ENCODE measurements at regions not wholly inside any gene's neighbourhood (a gene's known extent, or its start where the extent isn't known, plus 50 kb on each side); places are given as distances from the start of the nearest gene placed in this dataset.

DNA sequence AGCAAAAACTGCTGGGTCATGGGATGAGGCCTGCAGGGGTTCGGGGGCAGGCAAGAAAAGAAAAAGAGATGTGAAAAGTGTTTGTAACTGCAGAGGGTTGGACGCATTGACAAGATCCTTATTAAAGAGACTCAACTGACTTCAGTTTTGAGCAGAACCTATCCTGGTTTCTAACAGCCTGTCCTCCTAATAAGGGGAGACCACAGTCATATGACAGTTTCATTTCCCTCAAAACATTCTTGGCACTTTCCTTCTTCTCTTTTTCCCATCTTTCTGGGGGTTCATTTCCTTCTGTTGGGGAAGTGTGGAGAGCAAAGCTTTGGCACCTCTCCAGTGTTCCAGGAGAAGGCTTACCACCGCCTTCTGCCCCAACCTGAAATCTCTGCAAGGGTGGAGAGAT is 118.5 kb downstream of the MAF start:
- TF ChIP-seq, protein P1, sequence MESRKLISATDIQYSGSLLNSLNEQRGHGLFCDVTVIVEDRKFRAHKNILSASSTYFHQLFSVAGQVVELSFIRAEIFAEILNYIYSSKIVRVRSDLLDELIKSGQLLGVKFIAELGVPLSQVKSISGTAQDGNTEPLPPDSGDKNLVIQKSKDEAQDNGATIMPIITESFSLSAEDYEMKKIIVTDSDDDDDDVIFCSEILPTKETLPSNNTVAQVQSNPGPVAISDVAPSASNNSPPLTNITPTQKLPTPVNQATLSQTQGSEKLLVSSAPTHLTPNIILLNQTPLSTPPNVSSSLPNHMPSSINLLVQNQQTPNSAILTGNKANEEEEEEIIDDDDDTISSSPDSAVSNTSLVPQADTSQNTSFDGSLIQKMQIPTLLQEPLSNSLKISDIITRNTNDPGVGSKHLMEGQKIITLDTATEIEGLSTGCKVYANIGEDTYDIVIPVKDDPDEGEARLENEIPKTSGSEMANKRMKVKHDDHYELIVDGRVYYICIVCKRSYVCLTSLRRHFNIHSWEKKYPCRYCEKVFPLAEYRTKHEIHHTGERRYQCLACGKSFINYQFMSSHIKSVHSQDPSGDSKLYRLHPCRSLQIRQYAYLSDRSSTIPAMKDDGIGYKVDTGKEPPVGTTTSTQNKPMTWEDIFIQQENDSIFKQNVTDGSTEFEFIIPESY (IDR thresholded peaks at IDR 0.05) = no peak
- TF ChIP-seq, protein P2, sequence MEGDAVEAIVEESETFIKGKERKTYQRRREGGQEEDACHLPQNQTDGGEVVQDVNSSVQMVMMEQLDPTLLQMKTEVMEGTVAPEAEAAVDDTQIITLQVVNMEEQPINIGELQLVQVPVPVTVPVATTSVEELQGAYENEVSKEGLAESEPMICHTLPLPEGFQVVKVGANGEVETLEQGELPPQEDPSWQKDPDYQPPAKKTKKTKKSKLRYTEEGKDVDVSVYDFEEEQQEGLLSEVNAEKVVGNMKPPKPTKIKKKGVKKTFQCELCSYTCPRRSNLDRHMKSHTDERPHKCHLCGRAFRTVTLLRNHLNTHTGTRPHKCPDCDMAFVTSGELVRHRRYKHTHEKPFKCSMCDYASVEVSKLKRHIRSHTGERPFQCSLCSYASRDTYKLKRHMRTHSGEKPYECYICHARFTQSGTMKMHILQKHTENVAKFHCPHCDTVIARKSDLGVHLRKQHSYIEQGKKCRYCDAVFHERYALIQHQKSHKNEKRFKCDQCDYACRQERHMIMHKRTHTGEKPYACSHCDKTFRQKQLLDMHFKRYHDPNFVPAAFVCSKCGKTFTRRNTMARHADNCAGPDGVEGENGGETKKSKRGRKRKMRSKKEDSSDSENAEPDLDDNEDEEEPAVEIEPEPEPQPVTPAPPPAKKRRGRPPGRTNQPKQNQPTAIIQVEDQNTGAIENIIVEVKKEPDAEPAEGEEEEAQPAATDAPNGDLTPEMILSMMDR (IDR thresholded peaks at IDR 0.05; ENCODE audit: low read depth, low read length, missing input control) = no peak
- TF ChIP-seq, protein P3, sequence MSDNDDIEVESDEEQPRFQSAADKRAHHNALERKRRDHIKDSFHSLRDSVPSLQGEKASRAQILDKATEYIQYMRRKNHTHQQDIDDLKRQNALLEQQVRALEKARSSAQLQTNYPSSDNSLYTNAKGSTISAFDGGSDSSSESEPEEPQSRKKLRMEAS (IDR thresholded peaks at IDR 0.05) = peak; percentile 68
- TF ChIP-seq, protein P4, sequence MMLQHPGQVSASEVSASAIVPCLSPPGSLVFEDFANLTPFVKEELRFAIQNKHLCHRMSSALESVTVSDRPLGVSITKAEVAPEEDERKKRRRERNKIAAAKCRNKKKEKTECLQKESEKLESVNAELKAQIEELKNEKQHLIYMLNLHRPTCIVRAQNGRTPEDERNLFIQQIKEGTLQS (IDR thresholded peaks at IDR 0.05) = no peak
- TF ChIP-seq RAD21 (IDR thresholded peaks at IDR 0.05) = no peak
